GM23338 (cell line): ENCODE measurements at regions not wholly inside any gene's neighbourhood (a gene's known extent, or its start where the extent isn't known, plus 50 kb on each side); places are given as distances from the start of the nearest gene placed in this dataset.

Experiments
- CREB1 ChIP-seq: fragments of 250-450 bp; sonication (Bioruptor Pico); IDR thresholded peaks from 2 replicates; pipeline ENCODE4 v1.5.0; 2020; ENCODE audit warnings: low read depth, mild to moderate bottlenecking, moderate library complexity
- CTCF ChIP-seq, 2 experiments: fragments of 200-600 bp in 1 of 2; sonication (generic) in 1 of 2; conservative IDR thresholded peaks; 2 replicates each; pipeline versions ENCODE4 v1.5.1 to v1.6.1; 2016 to 2017; ENCODE audit warnings: antibody characterized with exemption in 2 of 2, low read depth in 2 of 2, mild to moderate bottlenecking in 2 of 2, moderate library complexity in 1 of 2
- ETS1 ChIP-seq: IDR thresholded peaks from 2 replicates; pipeline ENCODE4 v1.6.1; 2016; ENCODE audit warnings: antibody characterized with exemption
- EZH2 ChIP-seq: fragments of 200-600 bp; sonication (generic); IDR thresholded peaks from one replicate; pipeline ENCODE4 v1.8.0; 2017; ENCODE audit warnings: antibody characterized with exemption, mild to moderate bottlenecking, low read depth; ENCODE audit not compliant: unreplicated experiment
- EZH2phosphoT487 ChIP-seq: fragments of 200-600 bp; sonication (generic); IDR thresholded peaks from one replicate; pipeline ENCODE4 v1.8.1; 2018; ENCODE audit warnings: antibody characterized with exemption; ENCODE audit not compliant: unreplicated experiment
- JUNB ChIP-seq: IDR thresholded peaks from one replicate; pipeline ENCODE4 v1.6.1; 2016; ENCODE audit warnings: antibody characterized with exemption; ENCODE audit not compliant: unreplicated experiment
- NANOG ChIP-seq: IDR thresholded peaks from 2 replicates; pipeline ENCODE4 v1.6.1; 2016; ENCODE audit warnings: antibody characterized with exemption, borderline replicate concordance
- POLR2AphosphoS5 ChIP-seq: IDR thresholded peaks from 2 replicates; pipeline ENCODE4 v1.6.1; 2016; ENCODE audit warnings: antibody characterized with exemption, low read depth
- REST ChIP-seq: IDR thresholded peaks from one replicate; pipeline ENCODE4 v1.6.1; 2018; ENCODE audit warnings: antibody characterized with exemption; ENCODE audit not compliant: unreplicated experiment
- STAT1 ChIP-seq: IDR thresholded peaks from one replicate; pipeline ENCODE4 v1.6.1; 2016; ENCODE audit warnings: antibody characterized with exemption; ENCODE audit not compliant: unreplicated experiment
- ZNF114 ChIP-seq: fragments of 250-450 bp; sonication (Bioruptor Pico); IDR thresholded peaks from 2 replicates; pipeline ENCODE4 v1.5.0; 2020; ENCODE audit warnings: mild to moderate bottlenecking, moderate library complexity
- ZNF331 ChIP-seq: fragments of 250-450 bp; sonication (Bioruptor Pico); IDR thresholded peaks from 2 replicates; pipeline ENCODE4 v1.5.0; 2020; ENCODE audit warnings: low read depth, mild to moderate bottlenecking, moderate library complexity
- ZNF462 ChIP-seq: fragments of 250-450 bp; sonication (Bioruptor Pico); IDR thresholded peaks from 2 replicates; pipeline ENCODE4 v1.5.0; 2020; ENCODE audit warnings: mild to moderate bottlenecking, moderate library complexity

- TF ChIP-seq CTCF (conservative IDR thresholded peaks at IDR 0.05; ENCODE audit: low read depth in 2 of 2) (no peak), REST (no peak), POLR2AphosphoS5 (no peak), CREB1 (CRISPR knock-in tag) (no peak), EZH2phosphoT487 (no peak), EZH2 (no peak), NANOG (no peak), STAT1 (no peak), JUNB (no peak), ETS1 (no peak), ZNF114 (no peak), ZNF331 (no peak), ZNF462 (no peak)
These were observed 211.6 kb upstream of the SAMSN1 start for GRCh38 chr21:14757533-14758327.
